ENCODE measurements at regions not wholly inside any gene's neighbourhood (a gene's known extent, or its start where the extent isn't known, plus 50 kb on each side); places are given as distances from the start of the nearest gene placed in this dataset.

DNA sequence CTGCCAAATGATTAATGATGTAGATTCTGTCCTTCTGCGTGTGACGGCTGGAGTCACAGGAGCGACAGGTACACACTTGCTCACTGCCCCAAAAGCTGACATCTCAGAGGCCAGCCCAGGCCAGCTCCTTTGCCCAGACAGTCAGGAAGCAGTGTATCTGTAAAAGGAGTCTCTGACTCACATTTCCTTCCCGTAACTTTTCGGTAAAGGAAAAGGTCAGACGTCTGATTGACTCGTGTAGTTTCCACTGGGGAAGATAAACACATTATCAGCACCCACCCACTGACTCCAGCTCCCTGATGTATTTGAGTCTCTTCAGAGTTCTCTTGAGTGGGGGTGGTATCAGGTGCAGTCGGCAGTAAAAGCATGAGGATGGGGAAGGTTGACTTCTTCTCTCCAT, 64.4 kb upstream of the WWC1 start (continued):
- TF ChIP-seq ZNF550 (CRISPR knock-in tag; IDR thresholded peaks at IDR 0.05; ENCODE audit: borderline replicate concordance), result no peak
- TF ChIP-seq ZNF670 (CRISPR knock-in tag; IDR thresholded peaks at IDR 0.05; ENCODE audit: borderline replicate concordance), result no peak
- TF ChIP-seq ZC3H13 (CRISPR knock-in tag; IDR thresholded peaks at IDR 0.05), result no peak
- TF ChIP-seq NCOR1 (IDR thresholded peaks at IDR 0.05; ENCODE audit: borderline replicate concordance, low read length), result no peak
- TF ChIP-seq, protein P1, sequence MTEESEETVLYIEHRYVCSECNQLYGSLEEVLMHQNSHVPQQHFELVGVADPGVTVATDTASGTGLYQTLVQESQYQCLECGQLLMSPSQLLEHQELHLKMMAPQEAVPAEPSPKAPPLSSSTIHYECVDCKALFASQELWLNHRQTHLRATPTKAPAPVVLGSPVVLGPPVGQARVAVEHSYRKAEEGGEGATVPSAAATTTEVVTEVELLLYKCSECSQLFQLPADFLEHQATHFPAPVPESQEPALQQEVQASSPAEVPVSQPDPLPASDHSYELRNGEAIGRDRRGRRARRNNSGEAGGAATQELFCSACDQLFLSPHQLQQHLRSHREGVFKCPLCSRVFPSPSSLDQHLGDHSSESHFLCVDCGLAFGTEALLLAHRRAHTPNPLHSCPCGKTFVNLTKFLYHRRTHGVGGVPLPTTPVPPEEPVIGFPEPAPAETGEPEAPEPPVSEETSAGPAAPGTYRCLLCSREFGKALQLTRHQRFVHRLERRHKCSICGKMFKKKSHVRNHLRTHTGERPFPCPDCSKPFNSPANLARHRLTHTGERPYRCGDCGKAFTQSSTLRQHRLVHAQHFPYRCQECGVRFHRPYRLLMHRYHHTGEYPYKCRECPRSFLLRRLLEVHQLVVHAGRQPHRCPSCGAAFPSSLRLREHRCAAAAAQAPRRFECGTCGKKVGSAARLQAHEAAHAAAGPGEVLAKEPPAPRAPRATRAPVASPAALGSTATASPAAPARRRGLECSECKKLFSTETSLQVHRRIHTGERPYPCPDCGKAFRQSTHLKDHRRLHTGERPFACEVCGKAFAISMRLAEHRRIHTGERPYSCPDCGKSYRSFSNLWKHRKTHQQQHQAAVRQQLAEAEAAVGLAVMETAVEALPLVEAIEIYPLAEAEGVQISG (CRISPR knock-in tag; IDR thresholded peaks at IDR 0.05), result no peak
- TF ChIP-seq, protein P2, sequence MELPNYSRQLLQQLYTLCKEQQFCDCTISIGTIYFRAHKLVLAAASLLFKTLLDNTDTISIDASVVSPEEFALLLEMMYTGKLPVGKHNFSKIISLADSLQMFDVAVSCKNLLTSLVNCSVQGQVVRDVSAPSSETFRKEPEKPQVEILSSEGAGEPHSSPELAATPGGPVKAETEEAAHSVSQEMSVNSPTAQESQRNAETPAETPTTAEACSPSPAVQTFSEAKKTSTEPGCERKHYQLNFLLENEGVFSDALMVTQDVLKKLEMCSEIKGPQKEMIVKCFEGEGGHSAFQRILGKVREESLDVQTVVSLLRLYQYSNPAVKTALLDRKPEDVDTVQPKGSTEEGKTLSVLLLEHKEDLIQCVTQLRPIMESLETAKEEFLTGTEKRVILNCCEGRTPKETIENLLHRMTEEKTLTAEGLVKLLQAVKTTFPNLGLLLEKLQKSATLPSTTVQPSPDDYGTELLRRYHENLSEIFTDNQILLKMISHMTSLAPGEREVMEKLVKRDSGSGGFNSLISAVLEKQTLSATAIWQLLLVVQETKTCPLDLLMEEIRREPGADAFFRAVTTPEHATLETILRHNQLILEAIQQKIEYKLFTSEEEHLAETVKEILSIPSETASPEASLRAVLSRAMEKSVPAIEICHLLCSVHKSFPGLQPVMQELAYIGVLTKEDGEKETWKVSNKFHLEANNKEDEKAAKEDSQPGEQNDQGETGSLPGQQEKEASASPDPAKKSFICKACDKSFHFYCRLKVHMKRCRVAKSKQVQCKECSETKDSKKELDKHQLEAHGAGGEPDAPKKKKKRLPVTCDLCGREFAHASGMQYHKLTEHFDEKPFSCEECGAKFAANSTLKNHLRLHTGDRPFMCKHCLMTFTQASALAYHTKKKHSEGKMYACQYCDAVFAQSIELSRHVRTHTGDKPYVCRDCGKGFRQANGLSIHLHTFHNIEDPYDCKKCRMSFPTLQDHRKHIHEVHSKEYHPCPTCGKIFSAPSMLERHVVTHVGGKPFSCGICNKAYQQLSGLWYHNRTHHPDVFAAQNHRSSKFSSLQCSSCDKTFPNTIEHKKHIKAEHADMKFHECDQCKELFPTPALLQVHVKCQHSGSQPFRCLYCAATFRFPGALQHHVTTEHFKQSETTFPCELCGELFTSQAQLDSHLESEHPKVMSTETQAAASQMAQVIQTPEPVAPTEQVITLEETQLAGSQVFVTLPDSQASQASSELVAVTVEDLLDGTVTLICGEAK (IDR thresholded peaks at IDR 0.05), result no peak
- TF ChIP-seq, protein P2 (CRISPR knock-in tag; IDR thresholded peaks at IDR 0.05), result no peak
- no peak for TF ChIP-seq XBP1 (CRISPR knock-in tag; IDR thresholded peaks at IDR 0.05)
- no peak for TF ChIP-seq MED13 (CRISPR knock-in tag; IDR thresholded peaks at IDR 0.05)
